HEK293 (cell line): ENCODE measurements at regions not wholly inside any gene's neighbourhood (a gene's known extent, or its start where the extent isn't known, plus 50 kb on each side); places are given as distances from the start of the nearest gene placed in this dataset.

ENCODE experiments used
- CTCF ChIA-PET: fragments of 350-600 bp; formaldehyde crosslinking; extraction: SDS; loops from one replicate; lab custom pipeline; 2021; ENCODE audit warnings: antibody characterized with exemption; lab: Yijun Ruan, JAX
- POLR2A ChIA-PET: fragments of 300-600 bp; formaldehyde crosslinking; extraction: SDS; loops from one replicate; lab custom pipeline; 2020; ENCODE audit warnings: antibody characterized with exemption, inconsistent platforms; lab: Yijun Ruan, JAX
- H3K27ac ChIP-seq: fragments of 200-500 bp; sonication (Bioruptor generic); 2 replicates; pipeline ENCODE4 v1.5.1; 2014; ENCODE audit warnings: low read depth, low read length, control low read depth, inconsistent platforms; ENCODE audit errors: extremely low read depth
- H3K36me3 ChIP-seq, 2 experiments: fragments of 200-500 bp in 1 of 2; sonication (Bioruptor generic) in 1 of 2; 1 replicate in 1 of 2; 2 replicates in 1 of 2; pipeline ENCODE4 v1.5.1; 2014 to 2017; ENCODE audit warnings: inconsistent platforms in 2 of 2, low read length in 2 of 2; ENCODE audit not compliant: control insufficient read depth in 2 of 2, insufficient read depth in 1 of 2
- H3K4me1 ChIP-seq: fragments of 200-500 bp; sonication (Bioruptor generic); 2 replicates; pipeline ENCODE4 v1.5.1; 2014; ENCODE audit warnings: mild to moderate bottlenecking, low read length, inconsistent platforms; ENCODE audit not compliant: control insufficient read depth, insufficient read depth
- H3K4me3 ChIP-seq: 2 replicates; pipeline ENCODE4 v1.5.1; 2011; ENCODE audit warnings: low read depth, mild to moderate bottlenecking, control low read depth, low read length, moderate library complexity
- H3K9me3 ChIP-seq: fragments of 200-500 bp; sonication (Bioruptor generic); 2 replicates; pipeline ENCODE4 v1.5.1; 2014; ENCODE audit warnings: low read depth, low read length, inconsistent platforms; ENCODE audit not compliant: control insufficient read depth, insufficient read depth
- MZF1 ChIP-seq: fragments of 450-650 bp; formaldehyde crosslinking; IDR thresholded peaks from 2 replicates; pipeline ENCODE4 v1.5.1; 2017; ENCODE audit warnings: missing biosample characterization, missing genetic modification characterization, borderline replicate concordance
- PRDM10 ChIP-seq: fragments of 450-650 bp; formaldehyde crosslinking; IDR thresholded peaks from 2 replicates; pipeline ENCODE4 v1.5.1; 2016; ENCODE audit warnings: missing biosample characterization, missing genetic modification characterization
- ZBTB17 ChIP-seq: fragments of 450-650 bp; formaldehyde crosslinking; IDR thresholded peaks from 2 replicates; pipeline ENCODE4 v1.5.1; 2016; ENCODE audit warnings: missing biosample characterization, missing genetic modification characterization
- ZBTB48 ChIP-seq: fragments of 450-650 bp; formaldehyde crosslinking; IDR thresholded peaks from 2 replicates; pipeline ENCODE4 v1.5.1; 2016; ENCODE audit warnings: missing biosample characterization, missing genetic modification characterization
- ZBTB6 ChIP-seq: fragments of 450-650 bp; formaldehyde crosslinking; IDR thresholded peaks from 2 replicates; pipeline ENCODE4 v1.5.1; 2017; ENCODE audit warnings: missing biosample characterization, missing genetic modification characterization
- ZNF26 ChIP-seq: fragments of 450-650 bp; formaldehyde crosslinking; IDR thresholded peaks from 2 replicates; pipeline ENCODE4 v1.5.1; 2016; ENCODE audit warnings: missing biosample characterization, missing genetic modification characterization
- ZNF366 ChIP-seq: fragments of 450-650 bp; formaldehyde crosslinking; conservative IDR thresholded peaks from 2 replicates; pipeline ENCODE4 v1.5.1; 2016; ENCODE audit warnings: missing biosample characterization, missing genetic modification characterization
- ZNF580 ChIP-seq: fragments of 450-650 bp; formaldehyde crosslinking; IDR thresholded peaks from 2 replicates; pipeline ENCODE4 v1.5.1; 2016; ENCODE audit warnings: missing biosample characterization, missing genetic modification characterization
- ZNF791 ChIP-seq: fragments of 450-650 bp; formaldehyde crosslinking; IDR thresholded peaks from 2 replicates; pipeline ENCODE4 v1.5.1; 2016; ENCODE audit warnings: missing biosample characterization, missing genetic modification characterization

- Histone ChIP-seq H3K27ac (no peak overlapping the region), H3K4me3 (no peak overlapping the region), H3K9me3 (no peaks in the 10 kb centered on the region), H3K4me1 (peaks cover 16% of the 10 kb centered on the region), H3K36me3 (no peaks in the 10 kb centered on the region)
- TF ChIP-seq MZF1 (tag by site-specific recombination) (no peak), ZNF366 (tag by site-specific recombination) (peak; percentile 92)
- TF ChIP-seq, all 188 proteins: peak for 1
- ChIA-PET POLR2A (no interaction called here), CTCF (no interaction called here)
Measured at GRCh38 chr12:46451276-46452021, 78.9 kb upstream of the SLC38A2 start.

GRCh38 chr12:46450279-46450748, 77.7 kb upstream of the SLC38A2 start:
- POLR2A ChIA-PET = interaction anchor here (1.1 kb wide), 1 partner anchor 77 kb away, joined by 3 read pairs; no protein-coding TSS in a partner anchor

More at GRCh38 chr12:46450279-46450748, 77.7 kb upstream of the SLC38A2 start:
- CTCF ChIA-PET = no interaction called here
- H3K4me1 ChIP-seq = peaks cover 11% of the 10 kb centered on the region
- no peak overlapping the region for H3K4me3 ChIP-seq
- H3K9me3 ChIP-seq = no peaks in the 10 kb centered on the region
- no peak overlapping the region; the same call in 1 of the 2 replicates for H3K27ac ChIP-seq
- no peaks in the 10 kb centered on the region for H3K36me3 ChIP-seq
- TF ChIP-seq PRDM10 (tag by site-specific recombination) = 0 out of 2 replicates have a peak, but pooled peaks have one; percentile 13
- no peak for TF ChIP-seq ZNF791
- no peak for TF ChIP-seq ZBTB6 (tag by site-specific recombination)
- peak; percentile 23; the same call in 1 of the 2 replicates for TF ChIP-seq ZBTB48 (tag by site-specific recombination)
- TF ChIP-seq ZNF580 = 0 out of 2 replicates have a peak, but pooled peaks have one; percentile 27
- TF ChIP-seq ZBTB17 = peak; percentile 34; the same call in 1 of the 2 replicates
- TF ChIP-seq ZNF26 (tag by site-specific recombination) = no peak
